GM23338 (cell line): ENCODE measurements at regions not wholly inside any gene's neighbourhood (a gene's known extent, or its start where the extent isn't known, plus 50 kb on each side); places are given as distances from the start of the nearest gene placed in this dataset.

ENCODE experiments used
- ATAC-seq: fragments of 200-7000 bp; cut with Tn5 transposase; 3 replicates; pipeline ENCODE4 v1.9.1; 2020
- DNase-seq: peaks from one replicate; pipeline ENCODE4 v3.0.0-alpha.2; 2015; ENCODE audit warnings: low spot score
- H2AFZ ChIP-seq: fragments of 200-600 bp; sonication (generic); 2 replicates; pipeline ENCODE4 v1.8.0; 2016; ENCODE audit warnings: antibody characterized with exemption, mild to moderate bottlenecking, moderate library complexity
- H3F3A ChIP-seq: fragments of 200-600 bp; sonication (generic); replicated peaks from 2 replicates; pipeline ENCODE4 v1.8.0; 2017; ENCODE audit warnings: antibody characterized with exemption, mixed run types, low read depth
- H3K27ac ChIP-seq: fragments of 200-600 bp; sonication (generic); 2 replicates; pipeline ENCODE4 v1.6.1; 2016; ENCODE audit warnings: low read depth
- H3K27me3 ChIP-seq: fragments of 200-600 bp; sonication (generic); 2 replicates; pipeline ENCODE4 v1.8.0; 2016; ENCODE audit warnings: mild to moderate bottlenecking, mixed run types, moderate library complexity; ENCODE audit not compliant: insufficient read depth
- H3K36me3 ChIP-seq: fragments of 200-600 bp; sonication (generic); 2 replicates; pipeline ENCODE4 v1.8.0; 2016; ENCODE audit warnings: mild to moderate bottlenecking; ENCODE audit not compliant: insufficient read depth
- H3K4me1 ChIP-seq: fragments of 200-600 bp; sonication (generic); 2 replicates; pipeline ENCODE4 v1.8.0; 2016; ENCODE audit warnings: mild to moderate bottlenecking, moderate library complexity; ENCODE audit not compliant: insufficient read depth
- H3K4me2 ChIP-seq: fragments of 200-600 bp; sonication (generic); 2 replicates; pipeline ENCODE4 v1.7.1; 2017; ENCODE audit warnings: mixed run types
- H3K4me3 ChIP-seq: fragments of 200-600 bp; sonication (generic); 2 replicates; pipeline ENCODE4 v1.6.1; 2016; ENCODE audit warnings: mixed run types
- H3K79me2 ChIP-seq: fragments of 200-600 bp; sonication (generic); replicated peaks from 2 replicates; pipeline ENCODE4 v1.8.0; 2017; ENCODE audit warnings: mild to moderate bottlenecking; ENCODE audit not compliant: insufficient read depth
- H3K9me2 ChIP-seq: fragments of 200-600 bp; sonication (generic); 2 replicates; pipeline ENCODE4 v1.8.0; 2017; ENCODE audit not compliant: insufficient read depth
- H4K20me1 ChIP-seq: fragments of 200-600 bp; sonication (generic); replicated peaks from 2 replicates; pipeline ENCODE4 v1.8.0; 2017; ENCODE audit warnings: mild to moderate bottlenecking; ENCODE audit not compliant: insufficient read depth
- H3K27ac Mint-ChIP-seq: 2 replicates; pipeline ENCODE4 v1.8.0; 2020; ENCODE audit warnings: inconsistent platforms, mild to moderate bottlenecking, moderate library complexity, mixed read lengths
- H3K27me3 Mint-ChIP-seq: 3 replicates; pipeline ENCODE4 v1.8.0; 2022; ENCODE audit warnings: low read depth, mild to moderate bottlenecking, moderate library complexity, mixed read lengths, inconsistent platforms; ENCODE audit not compliant: insufficient read depth, poor library complexity
- H3K36me3 Mint-ChIP-seq: 3 replicates; pipeline ENCODE4 v1.8.0; 2021; ENCODE audit warnings: low read depth, mild to moderate bottlenecking, inconsistent platforms, moderate library complexity, mixed read lengths
- H3K4me1 Mint-ChIP-seq: 3 replicates; pipeline ENCODE4 v1.8.0; 2020; ENCODE audit warnings: mild to moderate bottlenecking, inconsistent platforms, mixed read lengths
- H3K4me3 Mint-ChIP-seq: 3 replicates; pipeline ENCODE4 v1.8.0; 2021; ENCODE audit warnings: moderate library complexity, mild to moderate bottlenecking, inconsistent platforms, mixed read lengths
- H3K9me3 Mint-ChIP-seq: 3 replicates; pipeline ENCODE4 v1.8.0; 2020; ENCODE audit warnings: moderate library complexity, mild to moderate bottlenecking, inconsistent platforms, mixed read lengths
- CREB1 ChIP-seq: fragments of 250-450 bp; sonication (Bioruptor Pico); IDR thresholded peaks from 2 replicates; pipeline ENCODE4 v1.5.0; 2020; ENCODE audit warnings: low read depth, mild to moderate bottlenecking, moderate library complexity
- EZH2 ChIP-seq: fragments of 200-600 bp; sonication (generic); IDR thresholded peaks from one replicate; pipeline ENCODE4 v1.8.0; 2017; ENCODE audit warnings: antibody characterized with exemption, mild to moderate bottlenecking, low read depth; ENCODE audit not compliant: unreplicated experiment
- EZH2phosphoT487 ChIP-seq: fragments of 200-600 bp; sonication (generic); IDR thresholded peaks from one replicate; pipeline ENCODE4 v1.8.1; 2018; ENCODE audit warnings: antibody characterized with exemption; ENCODE audit not compliant: unreplicated experiment
- NANOG ChIP-seq: IDR thresholded peaks from 2 replicates; pipeline ENCODE4 v1.6.1; 2016; ENCODE audit warnings: antibody characterized with exemption, borderline replicate concordance
- POLR2AphosphoS5 ChIP-seq: IDR thresholded peaks from 2 replicates; pipeline ENCODE4 v1.6.1; 2016; ENCODE audit warnings: antibody characterized with exemption, low read depth
- ZNF114 ChIP-seq: fragments of 250-450 bp; sonication (Bioruptor Pico); IDR thresholded peaks from 2 replicates; pipeline ENCODE4 v1.5.0; 2020; ENCODE audit warnings: mild to moderate bottlenecking, moderate library complexity
- ZNF331 ChIP-seq: fragments of 250-450 bp; sonication (Bioruptor Pico); IDR thresholded peaks from 2 replicates; pipeline ENCODE4 v1.5.0; 2020; ENCODE audit warnings: low read depth, mild to moderate bottlenecking, moderate library complexity
- TF ChIP-seq, protein P1 (sequence below): fragments of 250-450 bp; sonication (Bioruptor Pico); IDR thresholded peaks from 2 replicates; pipeline ENCODE4 v1.5.0; 2020; ENCODE audit warnings: mild to moderate bottlenecking, moderate library complexity
- TF ChIP-seq, protein P2 (sequence below): IDR thresholded peaks from one replicate; pipeline ENCODE4 v1.6.1; 2018; ENCODE audit warnings: antibody characterized with exemption; ENCODE audit not compliant: unreplicated experiment

DNA sequence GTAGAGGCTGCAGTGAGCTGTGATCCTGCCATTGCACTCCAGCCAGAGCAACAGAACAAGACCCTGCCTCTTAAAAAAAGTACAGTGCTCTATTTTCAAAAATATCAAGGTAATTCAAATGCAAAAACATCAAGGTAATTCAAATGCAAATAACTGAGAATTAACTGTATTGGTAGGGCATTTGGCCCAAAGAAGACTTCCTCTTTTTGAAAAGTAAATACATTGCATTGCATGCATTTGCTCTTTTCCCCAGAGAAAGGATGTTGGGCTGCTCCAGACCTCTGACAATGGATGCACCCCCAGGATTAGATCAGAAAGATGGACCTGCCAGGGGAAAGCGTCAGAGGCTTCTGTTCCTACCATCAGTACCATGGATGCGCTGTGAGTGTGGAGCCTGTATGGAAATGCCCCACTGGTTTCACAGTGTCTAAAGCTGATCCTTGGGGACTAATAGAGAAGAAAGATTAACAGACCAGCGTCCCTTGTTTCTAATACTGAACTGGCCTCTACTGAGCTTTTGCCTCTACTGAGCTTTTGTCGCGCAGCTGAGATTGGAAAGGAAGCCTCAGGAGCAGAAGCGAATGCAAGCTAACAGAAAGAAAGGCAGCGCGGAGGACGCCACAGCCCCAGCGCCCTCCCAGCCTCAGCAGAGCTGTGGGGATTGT lies 93.5 kb upstream of the LYZL2 start:
- peak overlapping the region; percentile 39 for H3K4me3 ChIP-seq
- peak overlapping the region; percentile 70 for H3K4me2 ChIP-seq
- Mint-ChIP-seq H3K4me1 (peaks cover 45% of the 10 kb centered on the region), H3K9me3 (no peaks in the 10 kb centered on the region), H3K4me3 (no peak overlapping the region), H3K27ac (peak overlapping the region; percentile 53; the same call in 1 of the 2 replicates), H3K36me3 (no peaks in the 10 kb centered on the region), H3K27me3 (peaks cover 4% of the 10 kb centered on the region)
- peak overlapping the region; percentile 56; the same call in 1 of the 2 replicates for H3K27ac ChIP-seq
- H3F3A ChIP-seq: 0 out of 2 replicates have a peak, but pooled peaks cover 7% of the 10 kb centered on the region
- no peaks in the 10 kb centered on the region for H4K20me1 ChIP-seq
- ATAC-seq (peak; percentile 31), DNase-seq (peak; percentile 31)
- H3K9me2 ChIP-seq: no peaks in the 10 kb centered on the region
- TF ChIP-seq EZH2 (no peak), EZH2phosphoT487 (no peak), ZNF114 (no peak), NANOG (peak; percentile 8; the same call in 1 of the 2 replicates)
- H3K36me3 ChIP-seq: no peaks in the 10 kb centered on the region
- no peaks in the 10 kb centered on the region for H3K27me3 ChIP-seq
- H2AFZ ChIP-seq: peak overlapping the region; percentile 73
- H3K4me1 ChIP-seq: peaks cover 38% of the 10 kb centered on the region
- H3K79me2 ChIP-seq: no peaks in the 10 kb centered on the region

DNA sequence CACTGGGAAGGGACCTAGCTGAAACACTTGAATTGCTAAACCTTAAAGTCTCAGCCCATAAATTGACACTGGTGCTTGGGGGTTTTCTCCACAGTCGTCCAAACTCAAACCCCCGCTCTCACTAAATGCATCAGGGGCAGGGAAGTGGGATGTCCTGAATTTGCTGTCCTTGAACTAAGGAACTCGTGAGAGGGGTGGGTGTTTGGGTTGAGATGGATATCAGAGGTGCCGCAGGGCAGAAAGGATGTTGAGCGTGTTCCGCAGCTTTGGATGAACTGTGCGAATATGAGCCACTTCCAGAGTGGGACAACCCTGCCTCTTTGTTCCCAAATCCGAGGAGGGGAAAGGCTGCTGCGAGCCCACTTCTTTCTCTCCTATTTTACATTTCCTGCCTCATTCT lies 90.3 kb upstream of the LYZL2 start:
- DNase-seq: no peak
- Histone ChIP-seq H3K4me2 (no peak overlapping the region), H3K79me2 (no peaks in the 10 kb centered on the region), H3K27me3 (no peaks in the 10 kb centered on the region), H2AFZ (peak overlapping the region; percentile 81; the same call in 1 of the 2 replicates), H4K20me1 (no peaks in the 10 kb centered on the region), H3K36me3 (no peaks in the 10 kb centered on the region), H3F3A (0 out of 2 replicates have a peak, but pooled peaks cover 7% of the 10 kb centered on the region), H3K4me3 (no peak overlapping the region), H3K27ac (no peak overlapping the region), H3K9me2 (no peaks in the 10 kb centered on the region), H3K4me1 (peaks cover 32% of the 10 kb centered on the region)
- Mint-ChIP-seq H3K27ac (no peak overlapping the region), H3K27me3 (peaks cover 4% of the 10 kb centered on the region), H3K4me1 (peaks cover 38% of the 10 kb centered on the region), H3K36me3 (no peaks in the 10 kb centered on the region), H3K4me3 (no peak overlapping the region), H3K9me3 (no peaks in the 10 kb centered on the region)
- ATAC-seq: no peak
- TF ChIP-seq, protein P1, sequence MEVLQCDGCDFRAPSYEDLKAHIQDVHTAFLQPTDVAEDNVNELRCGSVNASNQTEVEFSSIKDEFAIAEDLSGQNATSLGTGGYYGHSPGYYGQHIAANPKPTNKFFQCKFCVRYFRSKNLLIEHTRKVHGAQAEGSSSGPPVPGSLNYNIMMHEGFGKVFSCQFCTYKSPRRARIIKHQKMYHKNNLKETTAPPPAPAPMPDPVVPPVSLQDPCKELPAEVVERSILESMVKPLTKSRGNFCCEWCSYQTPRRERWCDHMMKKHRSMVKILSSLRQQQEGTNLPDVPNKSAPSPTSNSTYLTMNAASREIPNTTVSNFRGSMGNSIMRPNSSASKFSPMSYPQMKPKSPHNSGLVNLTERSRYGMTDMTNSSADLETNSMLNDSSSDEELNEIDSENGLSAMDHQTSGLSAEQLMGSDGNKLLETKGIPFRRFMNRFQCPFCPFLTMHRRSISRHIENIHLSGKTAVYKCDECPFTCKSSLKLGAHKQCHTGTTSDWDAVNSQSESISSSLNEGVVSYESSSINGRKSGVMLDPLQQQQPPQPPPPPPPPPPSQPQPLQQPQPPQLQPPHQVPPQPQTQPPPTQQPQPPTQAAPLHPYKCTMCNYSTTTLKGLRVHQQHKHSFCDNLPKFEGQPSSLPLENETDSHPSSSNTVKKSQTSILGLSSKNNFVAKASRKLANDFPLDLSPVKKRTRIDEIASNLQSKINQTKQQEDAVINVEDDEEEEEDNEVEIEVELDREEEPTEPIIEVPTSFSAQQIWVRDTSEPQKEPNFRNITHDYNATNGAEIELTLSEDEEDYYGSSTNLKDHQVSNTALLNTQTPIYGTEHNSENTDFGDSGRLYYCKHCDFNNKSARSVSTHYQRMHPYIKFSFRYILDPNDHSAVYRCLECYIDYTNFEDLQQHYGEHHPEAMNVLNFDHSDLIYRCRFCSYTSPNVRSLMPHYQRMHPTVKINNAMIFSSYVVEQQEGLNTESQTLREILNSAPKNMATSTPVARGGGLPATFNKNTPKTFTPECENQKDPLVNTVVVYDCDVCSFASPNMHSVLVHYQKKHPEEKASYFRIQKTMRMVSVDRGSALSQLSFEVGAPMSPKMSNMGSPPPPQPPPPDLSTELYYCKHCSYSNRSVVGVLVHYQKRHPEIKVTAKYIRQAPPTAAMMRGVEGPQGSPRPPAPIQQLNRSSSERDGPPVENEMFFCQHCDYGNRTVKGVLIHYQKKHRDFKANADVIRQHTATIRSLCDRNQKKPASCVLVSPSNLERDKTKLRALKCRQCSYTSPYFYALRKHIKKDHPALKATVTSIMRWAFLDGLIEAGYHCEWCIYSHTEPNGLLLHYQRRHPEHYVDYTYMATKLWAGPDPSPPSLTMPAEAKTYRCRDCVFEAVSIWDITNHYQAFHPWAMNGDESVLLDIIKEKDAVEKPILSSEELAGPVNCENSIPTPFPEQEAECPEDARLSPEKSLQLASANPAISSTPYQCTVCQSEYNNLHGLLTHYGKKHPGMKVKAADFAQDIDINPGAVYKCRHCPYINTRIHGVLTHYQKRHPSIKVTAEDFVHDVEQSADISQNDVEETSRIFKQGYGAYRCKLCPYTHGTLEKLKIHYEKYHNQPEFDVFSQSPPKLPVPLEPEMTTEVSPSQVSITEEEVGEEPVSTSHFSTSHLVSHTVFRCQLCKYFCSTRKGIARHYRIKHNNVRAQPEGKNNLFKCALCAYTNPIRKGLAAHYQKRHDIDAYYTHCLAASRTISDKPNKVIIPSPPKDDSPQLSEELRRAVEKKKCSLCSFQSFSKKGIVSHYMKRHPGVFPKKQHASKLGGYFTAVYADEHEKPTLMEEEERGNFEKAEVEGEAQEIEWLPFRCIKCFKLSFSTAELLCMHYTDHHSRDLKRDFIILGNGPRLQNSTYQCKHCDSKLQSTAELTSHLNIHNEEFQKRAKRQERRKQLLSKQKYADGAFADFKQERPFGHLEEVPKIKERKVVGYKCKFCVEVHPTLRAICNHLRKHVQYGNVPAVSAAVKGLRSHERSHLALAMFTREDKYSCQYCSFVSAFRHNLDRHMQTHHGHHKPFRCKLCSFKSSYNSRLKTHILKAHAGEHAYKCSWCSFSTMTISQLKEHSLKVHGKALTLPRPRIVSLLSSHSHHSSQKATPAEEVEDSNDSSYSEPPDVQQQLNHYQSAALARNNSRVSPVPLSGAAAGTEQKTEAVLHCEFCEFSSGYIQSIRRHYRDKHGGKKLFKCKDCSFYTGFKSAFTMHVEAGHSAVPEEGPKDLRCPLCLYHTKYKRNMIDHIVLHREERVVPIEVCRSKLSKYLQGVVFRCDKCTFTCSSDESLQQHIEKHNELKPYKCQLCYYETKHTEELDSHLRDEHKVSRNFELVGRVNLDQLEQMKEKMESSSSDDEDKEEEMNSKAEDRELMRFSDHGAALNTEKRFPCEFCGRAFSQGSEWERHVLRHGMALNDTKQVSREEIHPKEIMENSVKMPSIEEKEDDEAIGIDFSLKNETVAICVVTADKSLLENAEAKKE (CRISPR knock-in tag): no peak
- TF ChIP-seq, protein P2, sequence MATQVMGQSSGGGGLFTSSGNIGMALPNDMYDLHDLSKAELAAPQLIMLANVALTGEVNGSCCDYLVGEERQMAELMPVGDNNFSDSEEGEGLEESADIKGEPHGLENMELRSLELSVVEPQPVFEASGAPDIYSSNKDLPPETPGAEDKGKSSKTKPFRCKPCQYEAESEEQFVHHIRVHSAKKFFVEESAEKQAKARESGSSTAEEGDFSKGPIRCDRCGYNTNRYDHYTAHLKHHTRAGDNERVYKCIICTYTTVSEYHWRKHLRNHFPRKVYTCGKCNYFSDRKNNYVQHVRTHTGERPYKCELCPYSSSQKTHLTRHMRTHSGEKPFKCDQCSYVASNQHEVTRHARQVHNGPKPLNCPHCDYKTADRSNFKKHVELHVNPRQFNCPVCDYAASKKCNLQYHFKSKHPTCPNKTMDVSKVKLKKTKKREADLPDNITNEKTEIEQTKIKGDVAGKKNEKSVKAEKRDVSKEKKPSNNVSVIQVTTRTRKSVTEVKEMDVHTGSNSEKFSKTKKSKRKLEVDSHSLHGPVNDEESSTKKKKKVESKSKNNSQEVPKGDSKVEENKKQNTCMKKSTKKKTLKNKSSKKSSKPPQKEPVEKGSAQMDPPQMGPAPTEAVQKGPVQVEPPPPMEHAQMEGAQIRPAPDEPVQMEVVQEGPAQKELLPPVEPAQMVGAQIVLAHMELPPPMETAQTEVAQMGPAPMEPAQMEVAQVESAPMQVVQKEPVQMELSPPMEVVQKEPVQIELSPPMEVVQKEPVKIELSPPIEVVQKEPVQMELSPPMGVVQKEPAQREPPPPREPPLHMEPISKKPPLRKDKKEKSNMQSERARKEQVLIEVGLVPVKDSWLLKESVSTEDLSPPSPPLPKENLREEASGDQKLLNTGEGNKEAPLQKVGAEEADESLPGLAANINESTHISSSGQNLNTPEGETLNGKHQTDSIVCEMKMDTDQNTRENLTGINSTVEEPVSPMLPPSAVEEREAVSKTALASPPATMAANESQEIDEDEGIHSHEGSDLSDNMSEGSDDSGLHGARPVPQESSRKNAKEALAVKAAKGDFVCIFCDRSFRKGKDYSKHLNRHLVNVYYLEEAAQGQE: no peak
- TF ChIP-seq ZNF114 (no peak), ZNF331 (no peak), CREB1 (CRISPR knock-in tag) (no peak), EZH2phosphoT487 (no peak), POLR2AphosphoS5 (no peak), NANOG (no peak)
